ENCODE measurements at regions not wholly inside any gene's neighbourhood (a gene's known extent, or its start where the extent isn't known, plus 50 kb on each side); places are given as distances from the start of the nearest gene placed in this dataset.

GRCh38 chr3:4047366-4047765, 248.1 kb downstream of the LRRN1 start:
- Histone ChIP-seq H3K4me3 (ENCODE audit: extremely low read depth, insufficient read depth, low read length, poor library complexity, severe bottlenecking) (no peak overlapping the region), H3K36me3 (ENCODE audit: control insufficient read depth, insufficient read depth, low read length) (no peaks in the 10 kb centered on the region), H3K9me3 (ENCODE audit: control insufficient read depth, low read length) (peaks cover 4% of the 10 kb centered on the region), H3K27ac (ENCODE audit: low read depth, low read length, severe bottlenecking) (no peak overlapping the region), H3K4me1 (ENCODE audit: control insufficient read depth, insufficient read depth, low read length, poor library complexity, severe bottlenecking) (no peaks in the 10 kb centered on the region)
- 100% methylated on average over 1 of the region's 1 CpG for WGBS, 2 experiments (ENCODE audit: insufficient coverage in 2 of 2)

DNA sequence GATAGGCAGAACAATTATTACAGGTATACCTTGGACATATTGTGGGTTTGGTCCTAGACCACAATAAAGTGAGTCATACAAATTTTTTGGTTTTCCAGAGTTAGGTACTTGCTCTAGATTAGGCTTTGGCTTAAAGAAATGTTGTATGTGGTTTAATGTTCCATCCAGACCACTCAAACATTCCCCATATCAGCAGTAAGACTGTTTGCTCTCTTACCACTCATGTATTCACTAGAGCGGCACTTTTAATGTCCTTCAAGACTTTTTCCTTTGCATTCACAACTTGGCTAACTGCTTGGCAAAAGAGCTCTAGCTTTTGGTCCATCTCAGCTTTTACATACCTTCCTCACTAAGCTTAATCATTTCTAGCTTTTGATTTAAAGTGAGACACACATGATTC, 250.5 kb upstream of the SETMAR start:
- WGBS, 2 experiments (ENCODE audit: insufficient coverage in 2 of 2) = 91 to 100% methylated on average over 1 of the region's 1 CpG
- Histone ChIP-seq H3K27ac (ENCODE audit: low read depth, low read length, severe bottlenecking) (no peak overlapping the region), H3K36me3 (ENCODE audit: control insufficient read depth, insufficient read depth, low read length) (no peaks in the 10 kb centered on the region), H3K9me3 (ENCODE audit: control insufficient read depth, low read length) (peaks cover 4% of the 10 kb centered on the region), H3K4me3 (ENCODE audit: extremely low read depth, insufficient read depth, low read length, poor library complexity, severe bottlenecking) (no peak overlapping the region), H3K4me1 (ENCODE audit: control insufficient read depth, insufficient read depth, low read length, poor library complexity, severe bottlenecking) (no peaks in the 10 kb centered on the region)

DNA sequence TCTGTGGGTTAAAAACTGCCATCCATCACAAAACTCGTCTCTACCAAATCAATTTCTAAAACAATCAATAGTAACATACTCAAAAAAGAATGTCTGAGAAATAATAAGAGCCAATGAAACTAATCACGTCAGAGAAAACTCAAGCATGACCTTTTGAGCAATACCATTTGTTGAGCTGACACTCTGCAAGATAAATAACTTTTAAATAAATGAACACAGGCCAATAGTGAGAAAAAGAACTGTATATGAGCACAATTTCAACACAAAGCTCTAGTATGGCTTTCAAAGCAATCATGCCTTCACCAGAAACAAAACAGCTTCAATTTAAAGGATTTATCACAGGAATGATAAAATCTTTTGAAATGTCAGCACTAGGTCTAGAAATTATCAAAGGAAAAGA, 249.2 kb upstream of the SETMAR start:
- Histone ChIP-seq H3K36me3 (ENCODE audit: control insufficient read depth, insufficient read depth, low read length) (no peaks in the 10 kb centered on the region), H3K4me3 (ENCODE audit: extremely low read depth, insufficient read depth, low read length, poor library complexity, severe bottlenecking) (no peak overlapping the region), H3K4me1 (ENCODE audit: control insufficient read depth, insufficient read depth, low read length, poor library complexity, severe bottlenecking) (no peaks in the 10 kb centered on the region), H3K27ac (ENCODE audit: low read depth, low read length, severe bottlenecking) (no peak overlapping the region), H3K9me3 (ENCODE audit: control insufficient read depth, low read length) (peaks cover 4% of the 10 kb centered on the region)
- 86% methylated on average over 2 of the region's 2 CpGs; no CpG with 5 or more reads in 1 of the 2 experiments for WGBS, 2 experiments (ENCODE audit: insufficient coverage in 2 of 2)

GRCh38 chr3:4060064-4060463, 243.1 kb upstream of the SETMAR start:
- WGBS, 2 experiments (ENCODE audit: insufficient coverage in 2 of 2) = 84 to 93% methylated on average over 2 of the region's 5 CpGs
- peaks cover 7% of the 10 kb centered on the region for H3K9me3 ChIP-seq (ENCODE audit: control insufficient read depth, low read length)
- no peaks in the 10 kb centered on the region for H3K36me3 ChIP-seq (ENCODE audit: control insufficient read depth, insufficient read depth, low read length)
- H3K4me1 ChIP-seq (ENCODE audit: control insufficient read depth, insufficient read depth, low read length, poor library complexity, severe bottlenecking) = peaks cover 23% of the 10 kb centered on the region
- H3K4me3 ChIP-seq (ENCODE audit: extremely low read depth, insufficient read depth, low read length, poor library complexity, severe bottlenecking) = no peak overlapping the region
- H3K27ac ChIP-seq (ENCODE audit: low read depth, low read length, severe bottlenecking) = peak overlapping the region; percentile 62

DNA sequence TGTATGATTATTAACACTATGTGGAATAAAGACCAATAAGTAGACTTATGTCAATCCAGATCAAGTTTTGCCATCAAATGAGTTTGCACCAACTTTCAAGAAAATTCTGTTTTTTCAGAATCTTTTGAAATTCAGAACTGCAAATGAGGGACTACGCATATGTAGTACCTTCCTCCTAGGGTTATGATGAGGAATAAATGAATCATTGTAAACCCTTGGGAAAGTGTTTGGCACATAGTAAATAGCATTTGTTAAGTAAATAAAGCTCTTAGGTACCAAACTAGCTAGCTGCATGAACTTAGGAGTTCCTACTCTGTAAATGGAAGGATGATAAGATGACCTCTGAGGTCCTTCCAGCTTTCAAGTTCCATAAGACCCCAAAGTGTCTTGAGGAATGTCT, 242.6 kb upstream of the SETMAR start:
- peaks cover 7% of the 10 kb centered on the region for H3K9me3 ChIP-seq (ENCODE audit: control insufficient read depth, low read length)
- peaks cover 23% of the 10 kb centered on the region for H3K4me1 ChIP-seq (ENCODE audit: control insufficient read depth, insufficient read depth, low read length, poor library complexity, severe bottlenecking)
- no peak overlapping the region for H3K4me3 ChIP-seq (ENCODE audit: extremely low read depth, insufficient read depth, low read length, poor library complexity, severe bottlenecking)
- no peaks in the 10 kb centered on the region for H3K36me3 ChIP-seq (ENCODE audit: control insufficient read depth, insufficient read depth, low read length)
- peak overlapping the region; percentile 62 for H3K27ac ChIP-seq (ENCODE audit: low read depth, low read length, severe bottlenecking)
- 88% methylated on average over 1 of the region's 1 CpG; no CpG with 5 or more reads in 1 of the 2 experiments for WGBS, 2 experiments (ENCODE audit: insufficient coverage in 2 of 2)

GRCh38 chr3:4061195-4061594, 242.0 kb upstream of the SETMAR start:
- Histone ChIP-seq H3K27ac (ENCODE audit: low read depth, low read length, severe bottlenecking) (no peak overlapping the region), H3K36me3 (ENCODE audit: control insufficient read depth, insufficient read depth, low read length) (no peaks in the 10 kb centered on the region), H3K4me1 (ENCODE audit: control insufficient read depth, insufficient read depth, low read length, poor library complexity, severe bottlenecking) (peaks cover 24% of the 10 kb centered on the region), H3K9me3 (ENCODE audit: control insufficient read depth, low read length) (peaks cover 7% of the 10 kb centered on the region), H3K4me3 (ENCODE audit: extremely low read depth, insufficient read depth, low read length, poor library complexity, severe bottlenecking) (no peak overlapping the region)

GRCh38 chr3:4061783-4062360, 241.3 kb upstream of the SETMAR start:
- WGBS, 2 experiments (ENCODE audit: insufficient coverage in 2 of 2) = 63 to 71% methylated on average over 4 of the region's 4 CpGs
- no peak overlapping the region for H3K4me3 ChIP-seq (ENCODE audit: extremely low read depth, insufficient read depth, low read length, poor library complexity, severe bottlenecking)

GRCh38 chr3:4062621-4063020, 240.5 kb upstream of the SETMAR start:
- Histone ChIP-seq H3K4me3 (ENCODE audit: extremely low read depth, insufficient read depth, low read length, poor library complexity, severe bottlenecking) (no peak overlapping the region), H3K4me1 (ENCODE audit: control insufficient read depth, insufficient read depth, low read length, poor library complexity, severe bottlenecking) (peaks cover 29% of the 10 kb centered on the region), H3K27ac (ENCODE audit: low read depth, low read length, severe bottlenecking) (peak overlapping the region; percentile 34), H3K36me3 (ENCODE audit: control insufficient read depth, insufficient read depth, low read length) (no peaks in the 10 kb centered on the region), H3K9me3 (ENCODE audit: control insufficient read depth, low read length) (peaks cover 9% of the 10 kb centered on the region)
- WGBS, 2 experiments (ENCODE audit: insufficient coverage in 2 of 2) = no CpG with 5 or more reads among the region's 1 CpG

More at GRCh38 chr3:4061783-4062360, 241.3 kb upstream of the SETMAR start:
- peaks cover 29% of the 10 kb centered on the region for H3K4me1 ChIP-seq (ENCODE audit: control insufficient read depth, insufficient read depth, low read length, poor library complexity, severe bottlenecking)
- peaks cover 8% of the 10 kb centered on the region for H3K9me3 ChIP-seq (ENCODE audit: control insufficient read depth, low read length)
- no peaks in the 10 kb centered on the region for H3K36me3 ChIP-seq (ENCODE audit: control insufficient read depth, insufficient read depth, low read length)
- no peak overlapping the region for H3K27ac ChIP-seq (ENCODE audit: low read depth, low read length, severe bottlenecking)

DNA sequence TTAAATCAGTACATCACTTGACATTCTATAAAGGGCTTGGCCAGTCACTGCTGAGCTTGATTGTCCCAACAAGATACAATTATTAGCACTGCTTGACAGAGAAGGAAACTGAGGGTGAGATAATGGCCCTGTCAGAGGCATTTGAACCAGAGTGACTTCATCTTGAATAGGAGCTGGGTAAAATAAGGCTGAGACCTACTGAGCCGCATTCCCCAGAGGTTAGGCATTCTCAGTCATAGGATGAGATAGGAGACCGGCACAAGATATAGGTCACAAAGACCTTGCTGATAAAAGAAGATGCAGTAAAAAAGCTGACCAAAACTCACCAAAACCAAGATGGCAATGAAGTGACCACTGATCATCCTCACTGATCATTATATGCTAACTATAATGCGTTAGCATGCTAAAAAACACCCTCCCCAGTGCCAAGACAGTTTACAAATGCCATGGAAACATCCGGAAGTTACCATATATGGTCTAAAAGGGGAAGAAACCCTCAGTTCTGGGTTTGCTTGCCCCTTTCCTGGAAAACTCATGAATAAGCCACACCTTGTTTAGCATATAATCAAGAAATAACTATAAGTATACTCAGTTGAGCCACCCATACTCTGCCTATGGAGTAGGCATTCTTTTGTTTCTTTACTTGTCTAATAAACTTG, 239.1 kb upstream of the SETMAR start:
- H3K36me3 ChIP-seq (ENCODE audit: control insufficient read depth, insufficient read depth, low read length) = no peaks in the 10 kb centered on the region
- WGBS, 2 experiments (ENCODE audit: insufficient coverage in 2 of 2) = 80 to 88% methylated on average over 2 of the region's 4 CpGs
- peaks cover 29% of the 10 kb centered on the region for H3K4me1 ChIP-seq (ENCODE audit: control insufficient read depth, insufficient read depth, low read length, poor library complexity, severe bottlenecking)
- H3K27ac ChIP-seq (ENCODE audit: low read depth, low read length, severe bottlenecking) = no peak overlapping the region
- H3K9me3 ChIP-seq (ENCODE audit: control insufficient read depth, low read length) = peaks cover 9% of the 10 kb centered on the region
- no peak overlapping the region for H3K4me3 ChIP-seq (ENCODE audit: extremely low read depth, insufficient read depth, low read length, poor library complexity, severe bottlenecking)

DNA sequence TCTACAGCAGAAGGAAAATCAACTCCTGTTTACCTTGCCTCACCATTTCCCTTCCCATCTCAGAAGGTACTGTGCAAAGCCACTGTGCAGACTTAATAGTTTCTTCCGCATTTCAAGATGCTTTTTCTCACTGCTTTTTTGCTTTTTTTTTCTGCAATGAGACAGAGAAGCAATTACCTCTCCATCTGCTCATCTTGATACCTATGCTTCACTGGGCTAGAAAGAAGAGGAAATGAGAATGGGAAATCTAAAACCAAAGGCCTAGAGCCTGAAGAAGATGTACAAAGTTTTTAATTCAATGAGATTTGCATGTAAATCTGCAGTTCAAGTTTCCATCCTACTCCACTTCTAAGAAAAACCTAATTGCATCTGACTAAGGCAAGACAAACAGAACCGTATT, 238.1 kb upstream of the SETMAR start:
- Histone ChIP-seq H3K4me1 (ENCODE audit: control insufficient read depth, insufficient read depth, low read length, poor library complexity, severe bottlenecking) (peaks cover 29% of the 10 kb centered on the region), H3K36me3 (ENCODE audit: control insufficient read depth, insufficient read depth, low read length) (no peaks in the 10 kb centered on the region)
- whole genome bisulfite sequencing, 2 experiments (ENCODE audit: insufficient coverage in 2 of 2) = 100% methylated on average over 2 of the region's 2 CpGs; no CpG with 5 or more reads in 1 of the 2 experiments

DNA sequence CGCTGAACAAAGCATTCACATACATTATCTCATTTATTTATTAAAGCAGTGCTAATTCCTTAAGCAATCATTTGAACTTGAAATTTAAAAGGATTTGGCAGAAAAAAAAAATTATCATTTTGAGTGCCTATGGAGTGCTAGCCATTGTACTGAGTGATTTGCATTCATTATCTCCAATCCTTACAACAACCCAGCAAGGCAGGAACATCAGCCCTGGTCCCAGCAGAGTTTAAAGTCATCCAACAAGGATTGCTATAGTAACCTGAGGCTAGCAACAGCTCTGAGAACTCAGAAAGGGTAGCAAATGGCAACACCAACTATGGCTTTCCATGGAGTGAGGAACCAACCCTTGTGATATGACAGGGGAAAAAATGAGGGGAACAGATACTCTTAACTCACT, 237.6 kb upstream of the SETMAR start:
- Histone ChIP-seq H3K27ac (ENCODE audit: low read depth, low read length, severe bottlenecking) (no peak overlapping the region), H3K4me1 (ENCODE audit: control insufficient read depth, insufficient read depth, low read length, poor library complexity, severe bottlenecking) (peaks cover 29% of the 10 kb centered on the region), H3K4me3 (ENCODE audit: extremely low read depth, insufficient read depth, low read length, poor library complexity, severe bottlenecking) (no peak overlapping the region), H3K9me3 (ENCODE audit: control insufficient read depth, low read length) (peaks cover 9% of the 10 kb centered on the region), H3K36me3 (ENCODE audit: control insufficient read depth, insufficient read depth, low read length) (no peaks in the 10 kb centered on the region)
- WGBS, 2 experiments (ENCODE audit: insufficient coverage in 2 of 2) = no CpG with 5 or more reads among the region's 1 CpG

More for the DNA sequence above, 238.1 kb upstream of the SETMAR start:
- H3K9me3 ChIP-seq (ENCODE audit: control insufficient read depth, low read length) = peaks cover 9% of the 10 kb centered on the region
- H3K4me3 ChIP-seq (ENCODE audit: extremely low read depth, insufficient read depth, low read length, poor library complexity, severe bottlenecking) = no peak overlapping the region
- H3K27ac ChIP-seq (ENCODE audit: low read depth, low read length, severe bottlenecking) = no peak overlapping the region

All from mesodermal cell (in vitro differentiated cells).